DMS53 treated with DMSO at 0.1 percent for 48 hours (cell line): ENCODE measurements at regions not wholly inside any gene's neighbourhood (a gene's known extent, or its start where the extent isn't known, plus 50 kb on each side); places are given as distances from the start of the nearest gene placed in this dataset.
"Not testable (repeated sequence)": the region's sequence is repeated elsewhere in the genome, so short reads cannot be mapped to it uniquely, and the experiment has no call there.

ENCODE experiments used
- DNase-seq: peaks from one replicate; lab custom pipeline; 2025; ENCODE audit not compliant: unreplicated experiment; lab: John Stamatoyannopoulos, UW

DNA sequence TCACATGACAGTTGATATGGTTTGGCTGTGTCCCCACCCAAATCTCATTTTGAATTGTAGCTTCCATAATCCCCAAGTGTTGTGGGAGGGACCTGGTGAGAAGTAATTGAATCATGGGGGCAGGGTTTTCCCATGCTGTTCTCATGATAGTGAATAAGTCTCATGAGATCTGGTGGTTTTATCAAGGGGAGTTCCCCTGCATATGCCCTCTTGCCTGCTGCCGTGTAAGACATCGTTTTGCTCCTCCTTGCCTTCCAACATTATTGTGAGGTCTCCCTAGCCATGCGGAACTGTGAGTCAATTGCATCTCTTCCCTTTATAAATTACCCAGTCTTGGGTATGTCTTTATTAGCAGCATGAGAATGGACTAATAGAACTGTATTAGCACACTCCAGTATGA is 382.4 kb upstream of the PODXL start:
- not testable (repeated sequence) for DNase-seq

GRCh38 chr7:131937868-131938267 is 381.4 kb upstream of the PODXL start:
- DNase-seq = no peak

DNA sequence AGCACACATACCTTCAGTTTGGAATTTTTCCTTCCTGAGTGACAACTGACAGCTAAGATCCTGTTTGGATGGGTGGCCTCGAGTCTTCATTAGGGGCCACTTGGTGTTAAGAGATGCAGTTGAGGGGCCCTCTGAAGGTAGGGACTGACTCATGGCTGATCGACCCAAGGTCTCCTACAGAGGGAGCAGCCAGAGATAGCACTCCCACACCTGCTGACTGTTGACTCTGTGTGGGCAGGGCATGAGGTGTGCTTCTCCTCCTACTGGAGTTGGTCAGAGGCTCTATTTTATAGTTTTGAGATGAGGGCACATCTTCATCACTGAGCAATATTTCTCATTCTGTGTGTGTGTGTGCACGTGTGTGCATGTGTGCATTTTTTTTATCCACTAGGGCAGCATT is 378.8 kb upstream of the PODXL start:
- no peak for DNase-seq

- DNase-seq = peak; percentile 55
Observed at GRCh38 chr7:131934452-131934851, 378.0 kb upstream of the PODXL start.

- DNase-seq = no peak
Observed at GRCh38 chr7:131933751-131934289, 377.4 kb upstream of the PODXL start.

DNA sequence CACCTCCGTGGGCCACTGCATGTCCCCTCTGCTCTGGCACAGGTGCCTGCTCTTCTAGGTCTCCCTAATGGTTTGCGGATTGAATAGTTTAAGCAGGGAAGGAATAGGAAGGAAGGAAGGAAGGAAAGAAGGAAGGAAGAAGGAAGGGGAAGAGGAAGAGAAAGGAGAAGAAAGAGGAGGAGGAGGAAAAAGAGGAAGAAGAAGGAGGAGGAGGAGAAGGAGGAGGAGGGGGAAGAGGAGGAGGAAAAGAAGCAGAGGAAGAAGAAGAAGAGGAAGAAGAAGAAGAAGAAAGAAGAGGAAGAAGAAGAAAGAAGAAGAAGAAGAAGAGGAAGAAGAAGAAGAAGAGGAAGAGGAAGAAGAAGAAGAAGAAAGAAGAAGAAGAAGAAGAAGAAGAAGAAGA is 376.8 kb upstream of the PODXL start:
- DNase-seq = not testable (repeated sequence)

- DNase-seq = no peak
Observed at GRCh38 chr7:131932271-131932670, 375.8 kb upstream of the PODXL start.

DNA sequence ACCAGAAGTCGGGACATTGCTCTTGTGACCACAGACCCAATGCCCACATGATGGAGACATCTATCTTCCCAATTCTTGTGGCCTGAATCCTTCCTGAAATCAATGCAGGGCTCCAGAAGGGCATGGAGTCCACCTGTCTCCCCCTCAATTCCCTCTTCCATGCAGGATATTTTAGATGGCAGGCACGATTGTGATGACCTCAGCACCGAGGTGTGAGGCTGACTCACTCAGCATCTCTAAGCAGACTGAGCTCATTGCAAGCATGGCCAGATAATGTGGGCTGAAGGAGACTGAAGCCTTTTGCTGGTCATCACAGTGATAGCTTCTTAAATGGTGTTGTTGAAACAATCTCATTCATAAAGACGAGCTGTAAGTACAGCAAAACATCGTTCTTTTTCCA is 374.9 kb upstream of the PODXL start:
- DNase-seq = no peak

- no peak for DNase-seq
Observed at GRCh38 chr7:131929632-131930031, 373.2 kb upstream of the PODXL start.

GRCh38 chr7:131927770-131928423 is 371.5 kb upstream of the PODXL start:
- no peak for DNase-seq

- no peak for DNase-seq
Observed at GRCh38 chr7:131925636-131926035, 369.2 kb upstream of the PODXL start.

GRCh38 chr7:131924857-131925256 is 368.4 kb upstream of the PODXL start:
- DNase-seq = no peak

DNA sequence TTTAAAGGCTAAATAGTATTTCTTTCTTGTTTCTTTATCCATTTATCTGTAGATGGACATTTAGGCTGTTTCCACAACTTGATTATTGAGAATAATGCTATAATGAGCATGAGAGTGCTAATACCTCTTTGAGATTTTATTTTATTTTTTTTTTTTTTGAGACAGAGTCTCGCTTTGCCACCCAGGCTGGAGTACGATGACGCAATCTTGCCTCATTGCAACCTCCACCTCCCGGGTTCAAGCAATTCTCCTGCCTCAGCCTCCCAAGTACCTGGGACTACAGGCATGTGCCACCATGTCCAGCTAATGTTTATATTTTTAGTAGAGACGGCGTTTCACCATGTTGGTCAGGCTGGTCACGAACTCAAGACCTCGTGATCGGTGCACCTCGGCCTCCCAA is 366.5 kb upstream of the PODXL start:
- not testable (repeated sequence) for DNase-seq

- no peak for DNase-seq
Observed at GRCh38 chr7:131921016-131921415, 364.6 kb upstream of the PODXL start.

DNA sequence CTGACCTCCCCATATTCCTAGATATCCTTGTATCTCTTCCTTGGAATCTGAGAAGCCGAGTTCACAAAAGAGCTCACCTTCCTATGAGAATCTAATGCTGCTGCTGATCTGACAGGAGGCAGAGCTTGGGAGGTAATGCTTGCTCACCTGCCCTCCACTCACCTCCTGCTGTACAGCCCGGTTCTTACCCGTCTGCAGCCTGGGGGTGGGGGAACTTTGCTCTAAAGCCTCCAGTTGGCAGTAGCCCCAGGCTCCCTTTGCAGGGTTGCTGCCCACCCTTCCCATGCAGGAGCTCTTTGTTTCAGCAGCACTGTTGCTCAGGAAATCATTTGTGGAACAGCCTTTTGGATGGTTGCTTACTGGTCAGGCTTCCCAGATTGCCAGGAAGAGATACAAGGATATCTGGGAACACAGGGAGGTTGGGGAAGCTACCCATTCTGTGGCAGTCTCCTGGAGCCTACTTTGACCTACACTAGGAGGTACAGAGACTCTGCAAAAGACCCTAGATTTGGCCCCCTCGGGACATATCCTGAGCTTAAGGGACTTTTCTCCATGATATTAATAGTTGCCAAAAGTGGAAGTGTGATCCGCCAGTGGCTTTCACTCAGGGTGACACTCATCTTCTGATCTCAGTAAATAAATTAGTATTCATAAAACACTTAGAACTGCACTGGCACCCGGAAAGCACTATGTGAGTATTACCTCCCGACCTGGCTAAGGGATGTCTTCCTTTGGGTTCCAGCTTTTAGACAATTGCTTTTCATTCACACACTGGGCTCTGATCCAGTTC is 363.7 kb upstream of the PODXL start:
- DNase-seq = no peak

DNA sequence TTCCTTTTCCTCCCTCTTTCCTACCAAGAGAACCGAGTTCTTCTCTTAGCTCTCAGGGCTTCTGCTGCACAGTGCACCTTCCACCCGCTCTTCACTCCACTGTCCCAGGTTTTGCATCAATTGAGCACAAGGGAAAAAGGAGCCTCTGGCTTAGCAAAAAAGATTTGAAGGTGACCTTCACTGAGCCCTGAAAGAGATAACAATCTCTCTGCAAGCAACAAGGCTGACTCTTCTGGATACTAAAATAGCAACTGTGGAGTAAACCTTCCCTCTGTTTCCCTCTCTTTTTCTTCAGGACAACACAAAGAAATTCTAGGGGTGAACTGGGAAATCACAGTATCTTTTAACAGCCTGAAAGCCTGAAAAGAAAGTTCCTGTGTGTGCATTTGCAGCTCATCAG is 354.7 kb upstream of the PODXL start:
- no peak for DNase-seq

DNA sequence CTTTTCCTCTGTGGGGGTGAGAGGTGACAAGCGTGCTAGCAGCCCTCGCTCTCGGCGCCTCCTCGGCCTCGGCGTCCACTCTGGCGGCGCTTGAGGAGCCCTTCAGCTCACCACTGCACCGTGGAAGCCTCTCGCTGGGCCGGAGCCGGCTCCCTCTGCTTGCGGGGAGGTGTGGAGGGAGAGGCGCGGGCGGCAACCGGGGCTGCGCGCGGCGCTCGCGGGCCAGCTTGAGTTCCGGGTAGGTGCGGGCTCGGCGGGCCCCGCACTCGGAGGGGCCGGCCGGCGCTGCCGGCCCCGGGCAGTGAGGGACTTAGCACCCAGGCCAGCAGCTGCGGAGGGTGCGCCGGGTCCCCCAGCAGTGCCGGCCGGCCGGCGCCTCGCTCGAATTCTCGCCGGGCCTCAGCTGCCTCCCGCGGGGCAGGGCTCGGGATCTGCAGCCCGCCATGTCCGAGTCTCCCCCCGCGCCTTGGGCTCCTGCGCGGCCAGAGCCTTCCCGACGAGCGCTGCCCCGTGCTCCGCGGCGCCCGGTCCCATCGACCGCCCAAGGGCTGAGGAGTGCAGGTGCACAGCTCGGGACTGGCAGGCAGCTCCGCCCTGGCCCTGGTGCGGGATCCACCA is 352.8 kb upstream of the PODXL start:
- no peak for DNase-seq

- DNase-seq = no peak
Observed at GRCh38 chr7:131908714-131909113, 352.3 kb upstream of the PODXL start.

DNA sequence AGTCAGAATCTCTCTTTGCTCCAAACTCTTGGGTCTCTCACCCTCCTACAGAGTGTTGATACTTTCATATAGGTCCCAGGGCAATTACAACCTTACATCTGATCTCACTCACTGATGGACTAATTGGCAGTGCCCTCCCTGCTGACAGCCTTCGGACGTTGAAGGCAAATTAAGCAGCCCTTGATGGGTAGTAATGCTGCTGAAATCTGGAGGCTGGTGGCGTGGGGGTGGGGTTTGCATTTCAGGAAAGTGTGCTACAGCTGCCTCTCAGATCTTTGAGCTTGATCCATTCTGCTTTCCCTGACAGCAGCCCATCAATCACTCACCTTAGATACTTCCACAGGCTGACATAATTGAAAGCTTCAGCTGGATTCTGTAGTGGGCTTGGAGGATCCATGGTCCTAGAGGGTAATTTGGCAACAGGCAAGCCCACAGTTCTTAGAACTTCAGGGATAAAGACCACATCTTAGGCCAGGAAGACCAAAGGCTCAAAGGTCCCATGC is 349.1 kb upstream of the PODXL start:
- DNase-seq = no peak

GRCh38 chr7:131904760-131905327 is 348.4 kb upstream of the PODXL start:
- no peak for DNase-seq

GRCh38 chr7:131903315-131903714 is 346.9 kb upstream of the PODXL start:
- no peak for DNase-seq
